HG03378 (cell line): ENCODE measurements at regions not wholly inside any gene's neighbourhood (a gene's known extent, or its start where the extent isn't known, plus 50 kb on each side); places are given as distances from the start of the nearest gene placed in this dataset.
"Not testable (repeated sequence)": the region's sequence is repeated elsewhere in the genome, so short reads cannot be mapped to it uniquely, and the experiment has no call there.

Experiments used
- ATAC-seq: cut with Tn5 transposase; IDR thresholded peaks from one replicate; pipeline ENCODE4 v1.9.1; 2021; ENCODE audit warnings: mild to moderate bottlenecking, moderate library complexity; ENCODE audit not compliant: unreplicated experiment

- ATAC-seq: no peak
Observed at GRCh38 chr15:46892621-46893160, 824.6 kb upstream of the SEMA6D start.

- no peak for ATAC-seq
Observed at GRCh38 chr15:46894644-46895043, 822.7 kb upstream of the SEMA6D start.

- ATAC-seq: no peak
Observed at GRCh38 chr15:46897266-46897665, 820.0 kb upstream of the SEMA6D start.

- ATAC-seq: no peak
Observed at GRCh38 chr15:46901001-46901400, 816.3 kb upstream of the SEMA6D start.

- no peak for ATAC-seq
Observed at GRCh38 chr15:46917721-46918252, 799.5 kb upstream of the SEMA6D start.

GRCh38 chr15:46918462-46919140, 798.7 kb upstream of the SEMA6D start:
- no peak for ATAC-seq

- no peak for ATAC-seq
Observed at GRCh38 chr15:46921891-46922290, 795.4 kb upstream of the SEMA6D start.

- ATAC-seq: no peak
Observed at GRCh38 chr15:46930426-46930825, 786.9 kb upstream of the SEMA6D start.

GRCh38 chr15:46933332-46933731, 784.0 kb upstream of the SEMA6D start:
- ATAC-seq: no peak

- ATAC-seq: no peak
Observed at GRCh38 chr15:46934851-46935250, 782.5 kb upstream of the SEMA6D start.

GRCh38 chr15:46938169-46938568, 779.1 kb upstream of the SEMA6D start:
- ATAC-seq: no peak

GRCh38 chr15:46941241-46941640, 776.1 kb upstream of the SEMA6D start:
- ATAC-seq: no peak

- ATAC-seq: no peak
Observed at GRCh38 chr15:46946953-46947352, 770.4 kb upstream of the SEMA6D start.

GRCh38 chr15:46955576-46955975, 761.7 kb upstream of the SEMA6D start:
- ATAC-seq: no peak

GRCh38 chr15:46956456-46956855, 760.8 kb upstream of the SEMA6D start:
- ATAC-seq: no peak

GRCh38 chr15:46956881-46957280, 760.4 kb upstream of the SEMA6D start:
- no peak for ATAC-seq

GRCh38 chr15:46960581-46960980, 756.7 kb upstream of the SEMA6D start:
- no peak for ATAC-seq

- ATAC-seq: no peak
Observed at GRCh38 chr15:46961795-46962194, 755.5 kb upstream of the SEMA6D start.

GRCh38 chr15:46988055-46988454, 729.2 kb upstream of the SEMA6D start:
- not testable (repeated sequence) for ATAC-seq

- no peak for ATAC-seq
Observed at GRCh38 chr15:46996359-46996758, 720.9 kb upstream of the SEMA6D start.

- no peak for ATAC-seq
Observed at GRCh38 chr15:46997501-46997900, 719.8 kb upstream of the SEMA6D start.

GRCh38 chr15:47003568-47003967, 713.7 kb upstream of the SEMA6D start:
- ATAC-seq: no peak

- no peak for ATAC-seq
Observed at GRCh38 chr15:47013446-47013845, 703.9 kb upstream of the SEMA6D start.
